HCT116 (cell line): ENCODE measurements at regions not wholly inside any gene's neighbourhood (a gene's known extent, or its start where the extent isn't known, plus 50 kb on each side); places are given as distances from the start of the nearest gene placed in this dataset.

Experiments used
- ATAC-seq: fragments of 200-7000 bp; cut with Tn5 transposase; 2 replicates; pipeline ENCODE4 v1.9.1; 2020; ENCODE audit warnings: mild to moderate bottlenecking, moderate library complexity
- BruUV-seq: library from RNA; stranded (reverse); fragments of 400-500 nt; replicated peaks from 2 replicates; lab custom pipeline; 2021; lab: Mats Ljungman, UMichigan
- CTCF ChIA-PET: fragments of 300-600 bp; sonication (Branson Sonifier 250); formaldehyde crosslinking; loops from one replicate; lab custom pipeline; 2021; ENCODE audit warnings: antibody characterized with exemption; lab: Charles Lee
- POLR2A ChIA-PET: fragments of 300-600, 350-600 bp; sonication (Branson Sonifier 250); formaldehyde crosslinking; loops from one replicate; lab custom pipeline; 2021; ENCODE audit warnings: antibody characterized with exemption; lab: Charles Lee
- RAD21 ChIA-PET, 2 experiments: fragments of 300-600 bp; sonication (Branson Sonifier 250); formaldehyde crosslinking; loops; one replicate each; lab custom pipeline; 2023; ENCODE audit warnings: low total read pairs in 2 of 2; ENCODE audit not compliant: uncharacterized antibody in 2 of 2, unreplicated experiment in 2 of 2, low non-redundant PET in 1 of 2; lab: Charles Lee
- DNase-seq: peaks from one replicate; pipeline ENCODE4 v3.0.0-alpha.2; 2010; ENCODE audit warnings: low read depth, low spot score
- H2AFZ ChIP-seq: fragments of 200-600 bp; shearing (Covaris generic), sonication (generic); 2 replicates; pipeline ENCODE4 v1.6.1; 2017; ENCODE audit warnings: low read depth, mixed run types, mixed read lengths, antibody characterized with exemption, low read length; ENCODE audit not compliant: poor library complexity, severe bottlenecking
- H3K27ac ChIP-seq: 2 replicates; pipeline ENCODE4 v1.5.1; 2012; ENCODE audit warnings: low read depth, low read length
- H3K27me3 ChIP-seq: fragments of 200-600 bp; sonication (generic); 2 replicates; pipeline ENCODE4 v1.6.1; 2016; ENCODE audit warnings: mixed run types, low read length, mixed read lengths; ENCODE audit not compliant: insufficient read depth
- H3K36me3 ChIP-seq, 2 experiments: fragments of 200-500 bp in 1 of 2; fragments of 200-600 bp in 1 of 2; sonication (Bioruptor generic) in 1 of 2; sonication (generic) in 1 of 2; 2 replicates each; pipeline versions ENCODE4 v1.5.1 to v1.6.1; 2014 to 2016; ENCODE audit warnings: low read length in 2 of 2, inconsistent platforms in 1 of 2, mixed read lengths in 1 of 2, mixed run types in 1 of 2; ENCODE audit not compliant: insufficient read depth in 2 of 2, control insufficient read depth in 1 of 2
- H3K4me1 ChIP-seq, 2 experiments: fragments of 200-600 bp in 1 of 2; sonication (generic) in 1 of 2; 2 replicates each; pipeline versions ENCODE4 v1.5.1 to v1.6.1; 2012 to 2017; ENCODE audit warnings: low read length in 2 of 2, inconsistent platforms in 1 of 2, mild to moderate bottlenecking in 1 of 2, mixed read lengths in 1 of 2, mixed run types in 1 of 2, moderate library complexity in 1 of 2; ENCODE audit not compliant: insufficient read depth in 2 of 2, control insufficient read depth in 1 of 2
- H3K4me2 ChIP-seq: fragments of 200-600 bp; sonication (generic); 2 replicates; pipeline ENCODE4 v1.6.1; 2017; ENCODE audit warnings: mixed run types, low read length, mixed read lengths
- H3K4me3 ChIP-seq, 2 experiments: fragments of 200-600 bp in 1 of 2; sonication (generic) in 1 of 2; replicated peaks in 1 of 2; 2 replicates each; pipeline ENCODE4 v1.5.1; 2011 to 2016; ENCODE audit warnings: low read length in 2 of 2, control low read depth in 1 of 2, low read depth in 1 of 2, mild to moderate bottlenecking in 1 of 2, mixed read lengths in 1 of 2, mixed run types in 1 of 2
- H3K79me2 ChIP-seq: fragments of 200-600 bp; sonication (generic); 2 replicates; pipeline ENCODE4 v1.6.1; 2017; ENCODE audit warnings: mild to moderate bottlenecking, mixed run types, low read length, moderate library complexity, mixed read lengths; ENCODE audit not compliant: insufficient read depth
- H3K9ac ChIP-seq: fragments of 200-600 bp; sonication (generic); 2 replicates; pipeline ENCODE4 v1.6.1; 2016; ENCODE audit warnings: low read length, mixed read lengths
- H3K9me2 ChIP-seq: fragments of 200-600 bp; sonication (generic), shearing (Covaris generic); 2 replicates; pipeline ENCODE4 v1.6.1; 2017; ENCODE audit warnings: mixed run types, mild to moderate bottlenecking, moderate library complexity; ENCODE audit not compliant: insufficient read depth
- H3K9me3 ChIP-seq, 2 experiments: fragments of 200-500 bp in 1 of 2; fragments of 200-600 bp in 1 of 2; sonication (Bioruptor generic) in 1 of 2; sonication (generic) in 1 of 2; 2 replicates each; pipeline ENCODE4 v1.6.1; 2014 to 2017; ENCODE audit warnings: low read length in 2 of 2, mixed read lengths in 2 of 2, inconsistent platforms in 1 of 2, low read depth in 1 of 2, mild to moderate bottlenecking in 1 of 2, mixed run types in 1 of 2, moderate library complexity in 1 of 2; ENCODE audit not compliant: control insufficient read depth in 1 of 2, insufficient read depth in 1 of 2
- H4K20me1 ChIP-seq: fragments of 200-600 bp; sonication (generic), shearing (Covaris generic); 2 replicates; pipeline ENCODE4 v1.6.1; 2017; ENCODE audit warnings: mixed run types, mild to moderate bottlenecking, moderate library complexity; ENCODE audit not compliant: insufficient read depth
- ATF3 ChIP-seq: IDR thresholded peaks from 2 replicates; pipeline ENCODE4 v1.6.1; 2012
- CEBPB ChIP-seq: IDR thresholded peaks from 2 replicates; pipeline ENCODE4 v1.6.1; 2012; ENCODE audit warnings: low read depth
- CTCF ChIP-seq, 3 experiments: fragments of 200-600 bp in 1 of 3; sonication (generic) in 1 of 3; IDR thresholded peaks in 2 of 3; conservative IDR thresholded peaks in 1 of 3; 2 replicates each; pipeline ENCODE4 v1.5.1; 2012 to 2017; ENCODE audit warnings: low read depth in 2 of 3, low read length in 2 of 3, antibody characterized with exemption in 1 of 3, borderline replicate concordance in 1 of 3, control low read depth in 1 of 3, mild to moderate bottlenecking in 1 of 3, mixed read lengths in 1 of 3, mixed run types in 1 of 3, moderate library complexity in 1 of 3; ENCODE audit not compliant: insufficient read depth in 1 of 3
- EGR1 ChIP-seq: IDR thresholded peaks from 2 replicates; pipeline ENCODE4 v1.6.1; 2012; ENCODE audit warnings: low read depth
- ELF1 ChIP-seq: IDR thresholded peaks from 2 replicates; pipeline ENCODE4 v1.6.1; 2012; ENCODE audit warnings: low read depth, borderline replicate concordance
- EZH2 ChIP-seq: fragments of 200-600 bp; sonication (generic); IDR thresholded peaks from 2 replicates; pipeline ENCODE4 v1.6.1; 2017; ENCODE audit warnings: antibody characterized with exemption, mixed run types
- FOSL1 ChIP-seq: IDR thresholded peaks from 2 replicates; pipeline ENCODE4 v1.6.1; 2012; ENCODE audit warnings: low read depth
- JUND ChIP-seq: IDR thresholded peaks from 2 replicates; pipeline ENCODE4 v1.6.1; 2012
- SIN3A ChIP-seq: IDR thresholded peaks from 2 replicates; pipeline ENCODE4 v1.6.1; 2012; ENCODE audit warnings: low read depth
- SP1 ChIP-seq: IDR thresholded peaks from 2 replicates; pipeline ENCODE4 v1.6.1; 2012; ENCODE audit warnings: low read depth
- intact Hi-C: fragments of 100-400 bp; cut with micrococcal nuclease; formaldehyde crosslinking; loops from 2 replicates; pipeline ENCODE4 v1.10.0; 2022

GRCh38 chr20:12291386-12291785, 373.7 kb downstream of the BTBD3 start (continued):
- TF ChIP-seq JUND, result no peak

GRCh38 chr20:12293900-12294299, 376.2 kb downstream of the BTBD3 start:
- ATAC-seq (no peak), DNase-seq (no peak)
- Histone ChIP-seq H3K27ac (no peak overlapping the region), H3K9ac (no peak overlapping the region), H3K4me1 (no peaks in the 10 kb centered on the region), H3K9me2 (no peaks in the 10 kb centered on the region), H3K4me2 (no peak overlapping the region), H3K4me3 (no peak overlapping the region), H2AFZ (no peak overlapping the region), H3K79me2 (no peaks in the 10 kb centered on the region), H3K9me3 (peaks cover 0 to 39% of the 10 kb centered on the region in 2 experiments; a peak in 3 of 4 replicates), H3K27me3 (no peaks in the 10 kb centered on the region), H3K36me3 (no peaks in the 10 kb centered on the region), H4K20me1 (no peaks in the 10 kb centered on the region)
- TF ChIP-seq EZH2 (no peak), FOSL1 (no peak), SIN3A (no peak), CTCF (IDR thresholded peaks at IDR 0.05 in 2 of 3, conservative IDR thresholded peaks at IDR 0.05 in 1 of 3; ENCODE audit: borderline replicate concordance in 1 of 3, insufficient read depth in 1 of 3, low read depth in 2 of 3, low read length in 2 of 3) (no peak), ELF1 (no peak), JUND (no peak), ATF3 (no peak), SP1 (no peak), CEBPB (no peak), EGR1 (no peak)
- BruUV-seq, result no TSS peak
- intact Hi-C loops, result no loop called here
- ChIA-PET RAD21 (no interaction called here), POLR2A (no interaction called here), CTCF (no interaction called here)
